Loucy (cell line): ENCODE measurements at regions not wholly inside any gene's neighbourhood (a gene's known extent, or its start where the extent isn't known, plus 50 kb on each side); places are given as distances from the start of the nearest gene placed in this dataset.

ENCODE experiments used
- CTCF ChIP-seq: fragments of 200-600 bp; sonication (generic); conservative IDR thresholded peaks from 2 replicates; pipeline ENCODE4 v1.5.1; 2014; ENCODE audit warnings: mild to moderate bottlenecking, antibody characterized with exemption, low read length
- EZH2phosphoT487 ChIP-seq: fragments of 200-600 bp; IDR thresholded peaks from 2 replicates; pipeline ENCODE4 v1.6.1; 2018; ENCODE audit warnings: antibody characterized with exemption, mild to moderate bottlenecking, moderate library complexity, borderline replicate concordance

GRCh38 chr6:90928051-90928450 is 341.2 kb upstream of the MAP3K7 start:
- TF ChIP-seq CTCF (no peak), EZH2phosphoT487 (no peak)
